ENCODE measurements at regions not wholly inside any gene's neighbourhood (a gene's known extent, or its start where the extent isn't known, plus 50 kb on each side); places are given as distances from the start of the nearest gene placed in this dataset.

DNA sequence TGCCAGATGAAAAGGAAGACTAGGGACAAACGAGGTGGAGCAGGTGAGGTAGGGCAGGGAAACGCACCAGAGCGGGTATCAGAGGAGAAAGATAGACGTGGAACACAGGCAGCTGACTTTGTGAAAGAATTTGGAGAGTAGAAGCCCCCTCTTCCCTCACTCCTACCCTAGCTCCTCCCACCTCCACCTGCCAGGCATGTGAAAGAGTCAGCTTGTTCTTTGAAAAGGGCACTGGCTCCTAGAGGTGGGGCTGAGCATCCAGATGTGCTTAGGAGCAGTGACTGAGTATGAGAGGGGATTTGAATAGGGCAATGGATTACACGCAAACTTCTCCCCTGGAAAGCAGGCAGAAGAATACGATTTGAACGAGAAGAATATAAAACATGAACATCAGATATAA, 174.2 kb upstream of the INHBA start:
- Histone ChIP-seq H3K4me1 (ENCODE audit: control insufficient read depth, insufficient read depth, low read length) (no peaks in the 10 kb centered on the region), H3K4me3 (ENCODE audit: low read length) (no peak overlapping the region), H3K9me3 (ENCODE audit: control insufficient read depth, low read length) (no peaks in the 10 kb centered on the region), H3K27ac (ENCODE audit: low read depth, low read length) (no peak overlapping the region), H3K36me3 (ENCODE audit: control insufficient read depth, insufficient read depth, low read length) (no peaks in the 10 kb centered on the region), H3K9ac (ENCODE audit: extremely low read depth, low read length, poor library complexity, severe bottlenecking) (no peak overlapping the region), H3K27me3 (ENCODE audit: control insufficient read depth, insufficient read depth, low read length, poor library complexity, severe bottlenecking) (no peaks in the 10 kb centered on the region)
- Mint-ChIP-seq H3K4me3 (no peak overlapping the region), H3K36me3 (ENCODE audit: low read depth) (no peaks in the 10 kb centered on the region), H3K27ac (no peak overlapping the region), H3K9me3 (no peaks in the 10 kb centered on the region), H3K27me3 (ENCODE audit: insufficient read depth) (peaks cover 3% of the 10 kb centered on the region), H3K4me1 (no peaks in the 10 kb centered on the region)
- DNase-seq = peak; percentile 37
- TF ChIP-seq, protein P1, sequence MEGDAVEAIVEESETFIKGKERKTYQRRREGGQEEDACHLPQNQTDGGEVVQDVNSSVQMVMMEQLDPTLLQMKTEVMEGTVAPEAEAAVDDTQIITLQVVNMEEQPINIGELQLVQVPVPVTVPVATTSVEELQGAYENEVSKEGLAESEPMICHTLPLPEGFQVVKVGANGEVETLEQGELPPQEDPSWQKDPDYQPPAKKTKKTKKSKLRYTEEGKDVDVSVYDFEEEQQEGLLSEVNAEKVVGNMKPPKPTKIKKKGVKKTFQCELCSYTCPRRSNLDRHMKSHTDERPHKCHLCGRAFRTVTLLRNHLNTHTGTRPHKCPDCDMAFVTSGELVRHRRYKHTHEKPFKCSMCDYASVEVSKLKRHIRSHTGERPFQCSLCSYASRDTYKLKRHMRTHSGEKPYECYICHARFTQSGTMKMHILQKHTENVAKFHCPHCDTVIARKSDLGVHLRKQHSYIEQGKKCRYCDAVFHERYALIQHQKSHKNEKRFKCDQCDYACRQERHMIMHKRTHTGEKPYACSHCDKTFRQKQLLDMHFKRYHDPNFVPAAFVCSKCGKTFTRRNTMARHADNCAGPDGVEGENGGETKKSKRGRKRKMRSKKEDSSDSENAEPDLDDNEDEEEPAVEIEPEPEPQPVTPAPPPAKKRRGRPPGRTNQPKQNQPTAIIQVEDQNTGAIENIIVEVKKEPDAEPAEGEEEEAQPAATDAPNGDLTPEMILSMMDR (conservative IDR thresholded peaks at IDR 0.05) = no peak
- 96 to 100% methylated on average over 2 to 7 of the region's 7 CpGs for WGBS, 2 experiments (ENCODE audit: insufficient coverage in 1 of 2, insufficient read length in 1 of 2)

DNA sequence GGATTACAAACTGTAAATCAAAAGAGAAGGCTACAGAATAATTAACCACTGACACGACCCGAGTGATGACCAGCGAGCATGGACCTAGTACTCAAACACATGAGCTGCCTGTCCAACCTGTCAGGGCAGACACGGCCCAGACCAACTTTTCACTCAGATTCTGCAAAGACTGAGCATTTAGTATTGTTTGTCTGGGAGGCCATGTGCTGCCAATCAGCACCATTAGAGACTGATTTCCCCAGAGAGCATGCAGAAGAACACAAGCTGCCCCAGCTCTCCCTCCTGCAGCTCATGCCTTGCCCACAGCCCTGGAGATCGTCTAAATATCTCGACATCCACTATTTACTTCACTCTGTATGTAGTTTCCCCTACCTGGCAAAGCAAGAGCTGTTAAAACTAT, 172.6 kb upstream of the INHBA start:
- H3K27ac Mint-ChIP-seq = no peak overlapping the region
- H3K36me3 ChIP-seq (ENCODE audit: control insufficient read depth, insufficient read depth, low read length) = no peaks in the 10 kb centered on the region
- 75 to 85% methylated on average over 5 to 6 of the region's 6 CpGs for WGBS, 2 experiments (ENCODE audit: insufficient coverage in 1 of 2, insufficient read length in 1 of 2)
- H3K4me1 Mint-ChIP-seq = no peaks in the 10 kb centered on the region
- peaks cover 3% of the 10 kb centered on the region for H3K27me3 Mint-ChIP-seq (ENCODE audit: insufficient read depth)
- no peaks in the 10 kb centered on the region for H3K9me3 ChIP-seq (ENCODE audit: control insufficient read depth, low read length)
- H3K4me3 Mint-ChIP-seq = no peak overlapping the region
- H3K27ac ChIP-seq (ENCODE audit: low read depth, low read length) = no peak overlapping the region
- H3K4me3 ChIP-seq (ENCODE audit: low read length) = no peak overlapping the region
- no peaks in the 10 kb centered on the region for H3K4me1 ChIP-seq (ENCODE audit: control insufficient read depth, insufficient read depth, low read length)
- DNase-seq = no peak
- H3K9ac ChIP-seq (ENCODE audit: extremely low read depth, low read length, poor library complexity, severe bottlenecking) = no peak overlapping the region
- H3K27me3 ChIP-seq (ENCODE audit: control insufficient read depth, insufficient read depth, low read length, poor library complexity, severe bottlenecking) = no peaks in the 10 kb centered on the region
- no peaks in the 10 kb centered on the region for H3K36me3 Mint-ChIP-seq (ENCODE audit: low read depth)
- H3K9me3 Mint-ChIP-seq = no peaks in the 10 kb centered on the region
- TF ChIP-seq, protein P1 (conservative IDR thresholded peaks at IDR 0.05) = no peak

DNA sequence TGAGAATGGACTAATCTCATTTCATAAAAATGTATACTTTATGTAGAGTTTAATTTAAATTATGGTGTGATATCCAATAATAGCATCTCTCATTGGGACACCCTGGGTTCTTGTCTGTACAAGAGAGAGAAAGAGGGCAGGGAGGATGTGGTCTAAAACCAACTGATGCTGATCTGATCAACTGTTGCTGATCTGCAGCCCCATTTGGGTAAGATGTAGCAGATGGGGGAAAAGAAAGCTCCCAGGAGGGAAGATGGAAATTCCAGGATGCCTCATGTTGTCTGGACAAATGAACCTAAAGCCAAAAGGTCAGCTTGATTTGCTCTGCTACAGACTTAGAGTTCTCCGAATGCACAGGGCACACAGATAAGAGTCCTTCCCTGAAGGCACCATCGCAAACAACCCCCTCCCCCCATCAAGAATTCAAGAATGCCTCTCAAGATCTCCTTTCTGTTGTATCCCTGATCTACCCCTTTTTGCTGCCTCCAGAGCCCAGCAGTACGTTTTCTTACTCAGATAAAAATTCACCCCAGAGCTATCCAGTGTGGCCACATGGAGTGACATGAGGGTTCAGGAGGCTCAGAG, 171.4 kb upstream of the INHBA start:
- Mint-ChIP-seq H3K4me3 (no peak overlapping the region), H3K36me3 (ENCODE audit: low read depth) (no peaks in the 10 kb centered on the region), H3K9me3 (no peaks in the 10 kb centered on the region), H3K27me3 (ENCODE audit: insufficient read depth) (peaks cover 3% of the 10 kb centered on the region), H3K4me1 (no peaks in the 10 kb centered on the region), H3K27ac (no peak overlapping the region)
- TF ChIP-seq, protein P1 (conservative IDR thresholded peaks at IDR 0.05) = no peak
- H3K27ac ChIP-seq (ENCODE audit: low read depth, low read length) = no peak overlapping the region
- H3K27me3 ChIP-seq (ENCODE audit: control insufficient read depth, insufficient read depth, low read length, poor library complexity, severe bottlenecking) = no peaks in the 10 kb centered on the region
- no peaks in the 10 kb centered on the region for H3K4me1 ChIP-seq (ENCODE audit: control insufficient read depth, insufficient read depth, low read length)
- no peaks in the 10 kb centered on the region for H3K36me3 ChIP-seq (ENCODE audit: control insufficient read depth, insufficient read depth, low read length)
- H3K9me3 ChIP-seq (ENCODE audit: control insufficient read depth, low read length) = no peaks in the 10 kb centered on the region
- no peak overlapping the region for H3K9ac ChIP-seq (ENCODE audit: extremely low read depth, low read length, poor library complexity, severe bottlenecking)
- no peak for DNase-seq
- WGBS, 2 experiments (ENCODE audit: insufficient coverage in 1 of 2, insufficient read length in 1 of 2) = 70 to 93% methylated on average over 3 of the region's 3 CpGs
- H3K4me3 ChIP-seq (ENCODE audit: low read length) = no peak overlapping the region

All from endodermal cell (in vitro differentiated cells).